RWPE1 (cell line): ENCODE measurements at regions not wholly inside any gene's neighbourhood (a gene's known extent, or its start where the extent isn't known, plus 50 kb on each side); places are given as distances from the start of the nearest gene placed in this dataset.

Experiments
- CTCF ChIA-PET: fragments of 350-600 bp; sonication (Branson Sonifier 250); formaldehyde crosslinking; extraction: SDS; loops from one replicate; lab custom pipeline; 2021; lab: Yijun Ruan, JAX
- POLR2A ChIA-PET: fragments of 400-600 bp; formaldehyde crosslinking; extraction: SDS; loops from one replicate; lab custom pipeline; 2020; ENCODE audit warnings: antibody characterized with exemption; ENCODE audit not compliant: low non-redundant PET; lab: Yijun Ruan, JAX
- DNase-seq: peaks from one replicate; pipeline ENCODE4 v3.0.0; 2012; ENCODE audit warnings: low spot score
- H3K27ac ChIP-seq: fragments of 450-650 bp; 2 replicates; pipeline ENCODE4 v1.5.1; 2017
- CTCF ChIP-seq: fragments of 450-650 bp; conservative IDR thresholded peaks from 2 replicates; pipeline ENCODE4 v1.5.1; 2017; ENCODE audit warnings: low read depth, mild to moderate bottlenecking

GRCh38 chr13:68417801-68418200 lies 1187.7 kb upstream of the PCDH9 start:
- CTCF ChIA-PET: interaction anchor here (0.7 kb wide), 1 partner anchor 342 kb away, joined by 3 read pairs; no protein-coding TSS in a partner anchor
- POLR2A ChIA-PET: no interaction called here
- DNase-seq: no peak
- no peak overlapping the region for H3K27ac ChIP-seq
- no peak for TF ChIP-seq CTCF

GRCh38 chr13:68410007-68410406 lies 1179.9 kb upstream of the PCDH9 start:
- TF ChIP-seq CTCF: no peak
- H3K27ac ChIP-seq: no peak overlapping the region
- ChIA-PET POLR2A (no interaction called here), CTCF (no interaction called here)
- DNase-seq: no peak

DNA sequence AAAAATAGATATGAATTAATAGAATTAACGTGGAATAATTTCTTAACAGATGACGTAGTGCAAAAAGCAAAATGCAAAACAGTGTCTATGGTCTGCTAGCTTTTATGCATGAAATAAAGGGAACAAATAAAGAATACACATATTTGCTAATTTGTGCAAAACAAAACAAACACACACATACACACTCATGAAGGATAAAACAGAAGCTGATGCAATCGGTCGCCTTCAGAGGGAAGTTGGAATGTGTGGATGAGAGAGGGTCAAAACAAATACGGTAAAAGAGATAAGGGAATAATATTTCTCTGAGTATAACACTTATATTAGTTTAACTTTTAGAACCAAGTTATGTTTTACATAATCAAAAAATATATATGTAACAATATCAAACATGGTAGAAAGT lies 1160.9 kb upstream of the PCDH9 start:
- CTCF ChIA-PET: no interaction called here
- no peak for DNase-seq
- no peak for TF ChIP-seq CTCF
- no peak overlapping the region for H3K27ac ChIP-seq
- POLR2A ChIA-PET: no interaction called here

DNA sequence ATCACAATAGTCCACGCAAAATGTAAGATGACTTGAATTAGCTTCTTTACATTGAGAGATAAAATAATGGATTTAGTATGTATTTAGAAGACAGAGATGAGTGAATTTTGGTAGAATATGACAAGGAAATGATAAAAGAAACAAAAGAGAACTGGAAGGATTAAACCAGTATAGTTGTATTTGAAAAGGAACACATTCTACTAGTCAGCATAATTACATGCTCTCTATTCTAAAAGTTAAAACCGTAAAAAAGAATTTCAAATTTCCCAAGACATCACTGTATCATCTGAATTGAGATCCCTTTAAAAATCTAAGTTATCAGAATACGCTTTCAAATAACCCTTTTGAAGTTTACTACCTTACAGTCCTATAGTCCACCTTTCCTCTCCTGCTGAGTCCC lies 1156.7 kb upstream of the PCDH9 start:
- no peak for TF ChIP-seq CTCF
- POLR2A ChIA-PET: no interaction called here
- no peak overlapping the region for H3K27ac ChIP-seq
- CTCF ChIA-PET: no interaction called here
- DNase-seq: no peak

DNA sequence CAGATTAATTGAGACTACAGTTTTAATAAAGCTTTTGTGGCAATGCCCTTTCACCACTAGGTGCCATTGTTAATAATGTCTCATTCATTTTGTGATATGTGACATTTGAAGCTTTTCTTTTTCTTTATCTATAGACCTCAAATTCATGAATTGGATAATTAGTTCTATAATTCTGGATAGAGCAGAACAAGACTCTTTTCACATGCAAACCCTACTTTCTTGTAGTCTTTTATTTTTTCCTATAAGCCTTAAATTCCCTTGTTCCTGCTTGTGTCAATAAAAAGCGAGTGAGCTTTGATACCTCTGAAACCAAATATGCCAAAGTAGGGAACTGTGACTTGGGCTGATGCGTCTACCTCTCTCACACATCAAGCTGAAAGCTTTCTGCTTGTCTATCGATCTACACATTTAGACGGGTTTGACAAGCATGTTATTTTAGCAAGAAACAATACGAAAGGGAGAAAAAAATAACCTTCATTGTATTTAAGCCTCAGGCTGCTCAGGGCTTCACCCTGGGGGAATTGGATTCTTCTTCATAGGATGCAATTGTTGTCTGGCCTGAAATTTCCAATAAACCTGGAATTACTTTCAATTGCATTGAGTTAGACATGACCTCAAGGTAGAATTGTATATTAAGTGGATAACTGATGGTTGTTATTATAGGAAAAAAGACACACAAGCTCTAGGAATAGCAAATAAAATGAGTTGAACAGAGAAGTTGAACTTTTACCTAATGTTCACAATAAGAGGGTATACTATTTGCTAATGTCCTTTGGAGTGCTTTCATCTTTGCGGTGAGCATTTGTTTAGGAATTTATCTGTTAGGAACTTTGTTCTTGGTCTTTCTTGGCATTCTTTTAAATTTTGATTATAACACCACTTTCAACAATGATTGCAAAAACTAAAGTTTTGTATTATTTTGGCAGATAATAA lies 1150.2 kb upstream of the PCDH9 start:
- no peak overlapping the region for H3K27ac ChIP-seq
- no peak for DNase-seq
- ChIA-PET POLR2A (no interaction called here), CTCF (no interaction called here)
- no peak for TF ChIP-seq CTCF

GRCh38 chr13:68378294-68378693 lies 1148.2 kb upstream of the PCDH9 start:
- ChIA-PET POLR2A (no interaction called here), CTCF (no interaction called here)
- DNase-seq: no peak
- H3K27ac ChIP-seq: no peak overlapping the region
- TF ChIP-seq CTCF: no peak
